HPDE6-E6E7 (cell line): ENCODE measurements at regions not wholly inside any gene's neighbourhood (a gene's known extent, or its start where the extent isn't known, plus 50 kb on each side); places are given as distances from the start of the nearest gene placed in this dataset.
"Not testable (repeated sequence)": the region's sequence is repeated elsewhere in the genome, so short reads cannot be mapped to it uniquely, and the experiment has no call there.

ENCODE experiments used
- DNase-seq: peaks from one replicate; pipeline ENCODE4 v3.0.0; 2011; ENCODE audit warnings: missing footprints; ENCODE audit errors: extremely low spot score

DNA sequence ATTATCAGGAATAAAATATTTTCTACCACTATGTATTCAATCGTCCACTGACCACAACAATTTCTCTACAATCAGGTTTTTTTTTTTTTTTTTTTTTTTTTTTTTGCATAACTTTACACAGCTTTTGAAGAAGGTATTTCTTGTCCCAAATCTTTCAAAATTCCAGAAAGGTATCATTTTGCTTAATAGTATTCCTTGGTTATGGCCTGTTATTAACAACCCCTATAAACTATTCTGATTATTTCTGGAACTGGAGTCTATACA is 145.3 kb downstream of the ALX1 start:
- no peak for DNase-seq

DNA sequence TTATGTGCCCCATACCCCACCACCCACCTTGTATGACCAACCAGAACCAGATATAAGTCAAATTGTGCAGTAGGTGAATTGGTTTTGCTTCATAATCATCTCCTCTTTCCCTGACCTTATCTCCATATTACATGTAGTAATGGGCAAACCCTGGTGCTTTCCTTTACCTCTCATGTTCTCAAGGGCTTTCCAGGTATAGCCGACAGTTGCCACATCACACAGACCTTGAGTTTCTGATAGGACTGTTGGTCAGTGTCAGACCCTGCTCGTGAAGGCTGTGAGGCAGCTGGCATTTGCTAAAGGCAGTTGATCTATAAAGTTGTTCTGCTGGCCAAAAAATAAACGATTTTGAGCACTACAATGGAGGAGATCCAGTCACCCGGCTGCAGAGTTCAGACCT is 145.9 kb downstream of the ALX1 start:
- DNase-seq, result no peak

DNA sequence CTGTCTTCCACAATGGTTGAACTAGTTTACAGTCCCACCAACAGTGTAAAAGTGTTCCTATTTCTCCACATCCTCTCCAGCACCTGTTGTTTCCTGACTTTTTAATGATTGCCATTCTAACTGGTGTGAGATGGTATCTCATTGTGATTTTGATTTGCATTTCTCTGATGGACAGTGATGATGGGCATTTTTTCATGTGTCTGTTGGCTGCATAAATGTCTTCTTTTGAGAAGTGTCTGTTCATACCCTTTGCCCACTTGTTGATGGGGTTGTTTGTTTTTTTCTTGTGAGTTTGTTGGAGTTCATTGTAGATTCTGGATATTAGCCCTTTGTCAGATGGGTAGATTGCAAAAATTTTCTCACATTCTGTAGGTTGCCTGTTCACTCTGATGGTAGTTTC is 153.1 kb downstream of the ALX1 start:
- not testable (repeated sequence) for DNase-seq

DNA sequence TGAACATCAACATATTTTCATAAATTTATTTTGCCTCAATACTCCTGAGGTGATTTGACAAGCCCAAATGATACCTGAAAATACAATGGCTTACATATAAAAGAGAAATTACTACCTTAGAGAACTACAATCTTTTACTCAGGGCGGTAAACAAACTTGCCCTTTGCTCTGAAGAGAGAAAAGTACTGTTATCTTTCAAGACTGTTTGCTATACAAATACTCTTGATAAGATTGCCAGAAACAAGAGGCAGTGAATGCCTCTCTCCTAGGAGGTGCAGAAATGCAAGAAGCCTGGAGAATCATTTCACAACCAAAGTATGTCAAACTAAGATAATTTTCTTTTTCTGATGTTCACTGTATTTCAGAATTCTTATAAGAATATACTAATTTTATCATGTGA is 160.3 kb downstream of the ALX1 start:
- no peak for DNase-seq

DNA sequence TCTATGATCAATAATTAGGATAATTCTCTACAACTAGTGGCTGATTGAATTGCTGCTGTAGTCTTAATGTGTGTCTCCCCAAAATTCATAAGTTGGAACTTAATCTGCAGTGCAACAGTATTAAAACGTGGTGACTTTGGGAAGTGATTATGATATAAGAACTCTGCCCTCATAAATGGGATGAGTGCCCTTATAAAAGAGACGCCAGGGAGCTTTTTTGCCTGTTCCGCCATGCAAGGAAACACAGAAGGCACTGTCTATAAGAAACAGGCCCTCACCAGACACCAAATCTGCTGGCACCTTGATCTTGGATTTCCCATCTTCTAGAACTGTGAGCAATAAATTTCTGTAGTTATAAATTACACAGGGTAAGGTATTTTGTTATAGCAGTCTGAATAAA is 161.0 kb downstream of the ALX1 start:
- DNase-seq, result no peak

DNA sequence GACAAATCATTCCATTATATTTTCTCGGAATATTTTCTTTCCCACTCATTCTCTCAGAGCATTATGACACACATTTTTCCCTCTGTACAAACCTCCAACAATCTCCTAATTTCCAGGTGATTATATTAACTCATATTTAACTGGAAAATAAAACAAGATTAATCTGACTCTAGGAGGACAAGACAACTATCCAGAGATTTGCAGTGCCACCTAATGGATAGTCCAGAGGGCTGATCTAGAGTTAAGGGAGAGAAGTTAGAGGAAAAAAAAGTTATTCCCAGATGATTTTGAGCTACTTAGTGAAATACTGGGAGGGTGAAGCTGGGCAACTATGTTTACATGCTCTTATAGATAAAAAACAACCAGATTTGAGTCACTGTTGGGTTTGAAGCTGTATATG is 161.7 kb downstream of the ALX1 start:
- DNase-seq, result peak; percentile 32

DNA sequence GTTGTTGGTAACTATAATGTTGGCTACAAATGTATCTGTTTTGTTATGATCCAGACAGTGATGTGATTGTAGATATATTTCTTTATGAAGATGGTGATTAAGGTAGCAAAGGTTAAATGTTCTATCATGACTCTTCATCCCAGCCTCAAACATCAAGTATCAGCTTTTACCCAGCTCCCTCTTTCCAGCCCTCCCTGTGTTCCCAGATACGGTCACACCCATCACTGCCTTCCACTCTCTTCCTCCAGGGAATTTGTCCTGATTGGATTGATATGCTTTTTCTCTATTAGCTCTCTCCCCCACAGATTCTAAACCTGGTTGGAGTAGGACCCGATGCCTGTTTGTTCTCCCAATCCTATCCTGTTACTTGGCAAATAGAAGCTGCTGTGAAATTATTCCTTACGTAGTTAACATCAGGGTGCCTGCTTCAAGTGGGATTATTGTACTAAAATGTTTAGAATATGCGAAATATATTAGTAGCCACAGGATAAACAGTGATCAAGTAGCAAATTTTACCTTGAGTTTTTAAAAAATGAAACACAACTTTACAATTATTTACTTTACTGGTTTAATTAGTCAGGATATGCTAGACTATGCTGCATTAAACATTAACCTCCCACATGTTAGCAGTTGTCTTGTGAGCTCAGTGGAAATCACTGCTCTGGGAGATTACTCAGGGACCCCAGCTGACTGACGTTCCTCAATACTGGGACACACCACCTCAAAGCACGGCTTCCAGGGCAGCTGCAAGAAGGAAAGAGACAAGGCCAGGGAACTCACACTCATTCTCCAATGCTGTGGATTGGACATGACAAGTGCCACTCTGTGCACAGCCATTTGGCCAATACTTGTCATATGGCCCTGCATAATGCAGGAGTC is 165.3 kb downstream of the ALX1 start:
- DNase-seq, result no peak

DNA sequence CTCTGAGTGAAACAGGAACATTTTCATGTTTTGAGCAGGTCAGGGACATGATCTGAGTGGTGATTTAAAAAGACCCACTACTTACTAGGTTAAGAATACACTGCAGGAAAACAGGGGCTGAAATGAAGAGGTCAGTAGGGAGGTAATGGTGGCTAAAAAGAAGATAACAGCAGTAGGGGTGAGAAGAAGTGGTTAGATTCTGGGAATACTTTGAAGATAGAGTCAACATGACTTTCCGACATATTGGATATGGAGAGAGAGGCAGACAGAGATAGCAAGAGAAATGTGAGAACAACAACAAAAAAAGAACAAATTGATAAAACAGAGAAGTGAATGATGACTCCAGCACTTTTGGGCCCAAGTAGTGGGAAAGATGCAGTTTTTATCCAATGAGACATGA is 168.0 kb downstream of the ALX1 start:
- no peak for DNase-seq

DNA sequence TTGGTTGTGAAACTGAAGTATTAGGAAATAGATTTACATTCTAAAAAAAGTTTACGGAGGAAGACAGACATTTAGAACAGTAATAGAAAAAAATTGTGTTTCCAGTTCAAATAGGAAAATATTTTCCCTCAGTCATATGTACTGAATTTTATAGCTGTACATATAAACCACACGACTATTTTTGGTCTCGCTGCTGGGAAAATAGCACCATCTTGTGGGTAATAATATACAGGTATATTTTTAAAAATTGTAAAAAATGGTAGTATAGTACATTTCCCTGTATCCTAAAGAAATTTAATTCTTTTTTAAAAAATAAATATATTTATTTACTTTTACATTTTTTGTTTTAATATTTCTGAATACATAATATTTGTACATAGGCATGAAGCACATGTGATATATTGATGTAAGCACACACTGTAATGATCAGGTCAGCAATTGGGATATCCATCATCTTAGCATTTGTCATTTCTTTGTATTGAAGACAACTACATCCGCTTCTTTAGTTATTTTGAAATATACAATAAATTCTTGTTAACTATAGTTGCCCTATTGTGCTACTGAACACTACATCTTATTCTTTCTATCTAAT is 168.6 kb downstream of the ALX1 start:
- DNase-seq, result no peak

DNA sequence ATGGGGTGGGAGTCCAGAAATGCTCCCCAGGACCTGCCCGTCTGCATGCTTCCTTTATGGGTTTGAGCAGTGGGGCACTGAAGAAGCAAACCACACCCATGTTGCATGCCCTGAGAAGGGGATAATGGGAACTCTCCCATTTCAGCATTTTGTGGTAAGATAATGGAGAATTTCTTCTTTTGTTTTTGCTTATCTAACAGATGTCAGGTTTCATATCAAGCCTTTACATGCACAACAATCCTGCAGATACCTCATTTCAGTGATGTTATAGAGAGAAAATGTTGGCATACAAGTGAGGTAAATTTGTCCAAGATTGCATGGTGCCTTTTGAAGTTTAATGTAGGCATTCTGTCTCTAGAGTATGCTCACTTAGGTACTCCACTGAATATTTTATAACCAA is 177.0 kb downstream of the ALX1 start:
- DNase-seq, result no peak

DNA sequence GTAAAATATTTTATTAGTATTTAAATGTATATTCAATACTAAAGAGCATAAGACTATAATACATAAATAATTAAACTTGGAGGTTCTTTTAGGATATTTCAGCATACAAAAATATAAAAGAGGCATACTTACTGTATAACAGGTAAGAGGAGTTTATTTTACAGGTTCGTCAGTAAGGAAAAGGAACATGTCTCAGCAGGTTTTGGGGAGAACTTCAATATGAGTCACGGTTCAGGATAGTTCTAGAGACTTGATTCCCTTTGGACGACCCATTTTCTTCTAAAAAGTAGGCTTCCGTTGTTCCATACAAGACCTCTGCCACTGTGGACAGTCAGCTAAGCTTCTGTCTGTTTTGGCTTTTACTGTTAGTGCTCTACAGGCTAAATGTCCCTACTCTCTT is 181.1 kb downstream of the ALX1 start:
- peak; percentile 15 for DNase-seq

DNA sequence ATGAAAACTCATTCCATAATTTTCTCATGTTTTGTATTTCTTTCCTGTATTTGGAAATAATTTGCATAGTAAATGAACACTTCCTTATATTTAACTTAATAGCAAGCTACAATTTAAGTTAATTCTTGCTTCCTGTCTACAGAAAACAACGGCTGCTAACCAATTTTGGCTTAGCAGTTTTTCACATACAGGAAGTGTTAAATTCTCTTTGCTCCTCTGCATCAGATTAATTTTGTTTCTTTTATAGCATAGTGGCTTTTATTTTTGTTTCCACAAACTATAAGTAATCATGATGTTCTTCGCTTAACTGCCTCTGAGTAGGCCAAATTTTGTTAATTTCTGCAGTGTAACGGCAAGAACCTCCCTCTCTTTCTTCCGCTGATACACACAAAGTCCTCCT is 182.9 kb downstream of the ALX1 start:
- DNase-seq, result no peak

DNA sequence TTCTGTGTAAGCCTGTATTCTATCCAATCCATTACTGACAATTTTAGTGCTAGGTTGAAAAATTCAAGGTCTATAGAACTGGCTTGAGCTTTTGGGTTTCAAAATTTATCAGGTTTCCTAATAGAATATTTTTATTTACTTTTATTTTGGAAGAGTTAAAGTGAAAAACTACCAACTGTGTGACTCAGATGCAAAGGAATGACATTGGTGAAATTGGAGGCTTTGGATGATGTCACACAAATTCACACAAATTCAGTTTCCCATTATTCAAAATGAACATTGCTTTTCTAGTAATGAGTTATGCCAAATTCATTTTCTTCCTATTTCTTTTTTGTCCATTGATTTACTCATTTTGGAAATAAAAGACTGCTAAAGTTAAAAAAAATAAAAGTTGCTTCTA is 186.9 kb downstream of the ALX1 start:
- DNase-seq, result no peak

DNA sequence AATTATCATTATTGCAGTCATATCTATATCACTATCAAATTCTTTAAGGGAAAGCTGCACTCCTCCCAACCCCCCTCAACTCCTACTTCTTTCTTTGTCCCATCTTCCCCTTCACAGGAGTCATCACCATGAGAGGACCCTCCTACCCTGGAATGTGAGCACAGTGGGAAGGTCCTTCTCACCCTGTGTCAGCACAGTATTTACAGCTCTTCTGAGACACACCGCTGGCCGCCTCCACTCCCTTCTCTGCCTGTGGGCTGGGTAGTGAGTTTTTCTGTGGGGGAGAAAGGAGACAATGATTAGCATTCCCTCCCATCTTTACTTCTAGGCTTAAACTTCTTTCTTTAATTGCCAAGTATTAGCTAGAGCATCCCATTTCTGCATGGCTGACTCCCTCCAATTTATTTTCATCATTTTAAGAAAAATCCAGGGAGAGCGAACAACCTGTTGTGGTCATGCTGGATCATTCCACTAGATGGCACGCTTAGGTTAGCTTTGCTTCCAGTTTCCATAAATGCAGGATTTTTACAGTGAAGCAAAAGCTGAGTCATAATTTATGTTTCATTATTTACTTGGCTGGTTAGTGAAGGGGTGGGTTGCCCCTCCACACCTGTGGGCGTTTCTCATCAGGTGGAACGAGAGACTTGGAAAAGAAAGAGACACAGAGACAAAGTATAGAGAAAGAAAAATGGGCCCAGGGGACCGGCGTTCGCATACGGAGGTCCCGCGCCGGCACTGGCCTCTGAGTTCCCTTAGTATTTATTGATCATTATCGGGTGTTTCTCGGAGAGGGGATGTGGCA is 188.5 kb downstream of the ALX1 start:
- DNase-seq, result peak; percentile 27

DNA sequence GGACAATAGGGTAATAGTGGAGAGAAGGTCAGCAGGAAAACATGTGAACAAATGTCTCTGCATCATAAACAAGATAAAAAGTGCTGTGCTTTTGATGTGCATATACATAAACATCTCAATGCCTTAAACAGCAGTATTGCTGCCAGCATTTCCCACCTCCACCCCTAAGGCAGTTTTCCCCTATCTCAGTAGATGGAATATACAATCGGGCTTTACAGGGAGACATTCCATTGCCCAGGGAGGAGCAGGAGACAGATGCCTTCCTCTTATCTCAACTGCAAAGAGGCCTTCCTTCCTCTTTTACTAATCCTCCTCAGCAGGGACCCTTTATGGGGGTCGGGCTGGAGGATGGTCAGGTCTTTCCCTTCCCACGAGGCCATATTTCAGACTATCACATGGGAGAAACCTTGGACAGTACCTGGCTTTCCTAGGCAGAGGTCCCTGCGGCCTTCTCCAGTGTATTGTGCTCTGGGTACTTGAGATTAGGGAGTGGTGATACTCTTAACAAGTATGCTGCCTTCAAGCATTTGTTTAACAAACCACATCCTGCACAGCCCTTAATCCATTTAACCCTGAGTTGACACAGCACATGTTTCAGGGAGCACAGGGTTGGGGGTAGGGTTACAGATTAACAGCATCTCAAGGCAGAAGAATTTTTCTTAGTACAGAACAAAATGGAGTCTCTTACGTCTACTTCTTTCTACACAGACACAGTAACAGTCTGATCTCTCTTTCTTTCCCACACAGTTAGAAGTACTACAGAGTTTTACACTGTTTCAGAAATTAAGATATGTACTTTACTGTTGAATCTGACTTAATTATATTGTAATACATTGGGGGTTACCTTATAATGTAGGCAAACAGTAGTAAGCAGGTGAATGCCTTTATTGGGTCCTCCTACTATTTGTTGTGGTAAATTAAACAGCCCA is 189.4 kb downstream of the ALX1 start:
- DNase-seq, result not testable (repeated sequence)

DNA sequence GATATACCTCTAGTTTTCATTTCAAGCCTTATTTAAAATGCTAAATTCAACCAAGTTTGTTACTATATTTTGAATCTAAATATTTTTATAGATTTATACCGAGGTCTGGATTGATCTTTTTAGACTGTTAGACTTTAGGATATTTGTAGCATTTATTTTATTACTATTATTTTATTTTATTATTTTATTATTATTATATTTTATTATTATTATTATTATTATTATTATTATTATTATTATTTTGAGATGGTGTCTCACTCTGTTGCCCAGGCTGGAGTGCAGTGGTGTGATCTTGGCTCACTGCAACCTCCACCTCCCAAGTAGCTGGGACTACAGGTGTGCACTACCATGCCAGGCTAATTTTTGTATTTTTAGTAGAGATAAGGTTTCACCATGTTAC is 195.3 kb downstream of the ALX1 start:
- DNase-seq, result not testable (repeated sequence)

DNA sequence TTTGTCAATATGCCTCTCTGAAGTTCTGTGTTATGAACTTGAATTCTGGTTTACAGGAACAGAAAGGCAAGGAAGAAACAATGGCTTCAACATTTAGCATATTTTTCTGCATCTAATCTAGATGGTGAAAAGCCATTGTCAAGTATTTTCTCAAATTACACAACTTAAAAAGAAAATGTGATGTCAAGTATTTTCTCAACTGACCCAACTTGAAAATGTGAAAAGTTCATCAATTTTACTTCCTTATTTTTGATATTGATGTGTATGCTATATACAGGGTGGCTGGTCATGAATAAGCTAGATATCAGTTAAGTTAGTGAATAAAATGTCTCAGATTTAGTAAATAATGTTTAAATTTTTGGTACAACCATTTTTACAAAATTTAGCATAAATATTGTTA is 196.7 kb downstream of the ALX1 start:
- no peak for DNase-seq

DNA sequence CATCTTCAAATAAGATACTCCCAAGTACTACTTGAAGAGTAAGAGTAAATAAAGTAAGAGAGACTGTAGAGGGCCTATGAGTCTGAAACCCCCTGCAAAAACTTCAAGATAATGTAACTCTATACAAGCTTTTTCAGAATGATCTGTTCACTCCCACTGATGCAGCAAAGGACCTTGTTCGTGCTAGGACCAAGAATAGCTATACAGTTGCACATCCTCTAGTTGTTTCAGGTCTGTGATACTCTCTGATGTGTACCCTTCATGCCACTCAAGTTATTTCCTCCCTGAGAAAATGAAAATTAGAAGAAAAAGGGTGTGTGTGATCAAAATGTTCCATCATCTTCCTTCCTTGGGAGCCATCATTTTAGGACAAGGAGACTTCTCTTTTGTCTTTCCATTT is 204.4 kb downstream of the ALX1 start:
- no peak for DNase-seq

DNA sequence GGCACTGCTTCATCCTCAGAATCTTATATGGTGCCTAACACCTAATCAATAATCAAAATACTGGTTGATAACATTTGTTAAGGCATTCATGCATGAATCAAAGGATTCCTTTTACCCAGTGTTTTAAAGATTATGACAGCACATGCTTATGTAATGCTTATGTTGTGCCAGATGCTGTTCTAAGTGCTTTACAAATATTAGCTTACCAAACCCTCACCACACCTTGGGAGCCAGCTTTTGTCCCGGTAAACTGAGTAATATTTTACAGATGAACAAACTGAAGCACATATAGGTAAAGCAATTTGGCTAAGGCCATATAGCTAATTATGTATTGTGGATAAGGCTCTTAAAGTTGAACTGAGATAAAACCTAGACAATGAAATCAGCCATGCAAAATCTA is 209.2 kb downstream of the ALX1 start:
- no peak for DNase-seq

DNA sequence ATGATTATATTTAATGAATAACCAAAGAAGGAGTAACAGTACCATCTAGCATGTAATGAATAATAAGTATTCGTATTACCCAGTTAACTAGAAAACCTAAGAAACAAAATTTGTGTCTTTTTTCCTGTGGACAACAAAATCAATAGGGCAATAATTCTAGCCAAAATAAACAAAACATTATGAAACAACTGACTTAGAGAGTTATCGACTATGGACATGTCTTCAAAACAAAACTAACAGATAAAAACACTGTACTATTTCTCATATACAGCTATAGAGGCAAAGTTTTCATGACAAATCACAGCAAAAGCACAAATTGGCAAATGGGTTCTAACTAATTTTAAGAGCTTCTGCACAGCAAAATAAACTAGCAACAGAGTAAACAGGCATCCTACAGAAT is 224.1 kb downstream of the ALX1 start:
- DNase-seq, result no peak

DNA sequence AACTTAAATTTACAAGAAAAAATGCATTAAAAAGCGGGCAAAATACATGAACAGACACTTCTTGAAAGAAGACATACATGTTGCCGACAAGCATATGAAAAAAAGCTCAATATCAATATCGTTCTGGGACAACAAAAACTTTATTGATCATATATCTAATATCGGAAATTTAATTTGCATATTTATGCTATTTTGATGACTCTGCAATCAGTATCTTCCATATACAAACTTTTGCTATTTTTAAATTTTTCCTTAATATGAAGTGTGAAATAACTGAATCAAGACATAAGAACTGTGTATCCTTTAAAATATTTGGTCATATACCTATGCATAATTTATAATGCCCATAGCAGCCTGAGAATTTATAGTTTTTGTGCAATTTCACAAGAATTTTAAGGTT is 224.6 kb downstream of the ALX1 start:
- no peak for DNase-seq

DNA sequence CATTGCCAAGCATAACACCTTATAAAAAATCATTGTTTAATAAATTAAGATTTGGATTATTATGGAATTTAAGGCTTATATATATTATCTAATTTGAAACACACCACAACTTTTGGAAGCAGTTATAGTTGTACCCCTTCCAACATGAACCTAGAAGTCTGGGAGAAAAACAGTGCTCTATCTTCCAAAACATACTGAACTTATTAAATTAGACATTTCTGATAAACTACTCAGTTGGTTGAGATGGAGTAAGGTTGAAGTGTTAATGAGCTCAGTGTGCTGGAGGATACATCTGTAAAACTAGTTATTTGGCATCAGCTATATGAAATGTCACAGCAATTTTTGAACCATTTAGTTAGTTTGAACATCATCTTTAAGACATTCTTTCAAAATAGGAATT is 227.4 kb downstream of the ALX1 start:
- no peak for DNase-seq
